ENCODE measurements at regions not wholly inside any gene's neighbourhood (a gene's known extent, or its start where the extent isn't known, plus 50 kb on each side); places are given as distances from the start of the nearest gene placed in this dataset.
"Not testable (repeated sequence)": the region's sequence is repeated elsewhere in the genome, so short reads cannot be mapped to it uniquely, and the experiment has no call there.

GRCh38 chr11:13174090-13174489, 103.5 kb upstream of the BMAL1 start:
- no peak for DNase-seq (ENCODE audit: low spot score)

- DNase-seq (ENCODE audit: low spot score), result peak; percentile 45
Measured at GRCh38 chr11:13183094-13183825, 94.3 kb upstream of the BMAL1 start.

DNA sequence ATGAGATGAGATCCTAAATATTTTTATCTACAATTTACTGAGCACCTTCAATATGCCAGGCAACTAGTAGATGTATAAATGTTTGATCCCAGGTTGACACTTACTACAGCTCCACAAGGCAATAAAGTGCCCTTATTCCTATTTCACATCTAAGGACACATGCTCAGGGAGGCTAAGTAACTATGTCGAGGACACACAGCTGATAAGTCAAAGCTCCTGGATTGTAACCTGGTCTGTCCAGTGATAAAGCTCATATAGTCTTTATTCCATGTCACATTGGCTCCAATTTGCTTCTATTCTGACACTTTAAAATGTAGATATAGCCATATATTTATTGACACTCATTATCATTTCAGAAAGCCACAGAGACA, 93.8 kb upstream of the BMAL1 start:
- DNase-seq (ENCODE audit: low spot score), result no peak

GRCh38 chr11:13184295-13184794, 93.2 kb upstream of the BMAL1 start:
- DNase-seq (ENCODE audit: low spot score), result no peak

DNA sequence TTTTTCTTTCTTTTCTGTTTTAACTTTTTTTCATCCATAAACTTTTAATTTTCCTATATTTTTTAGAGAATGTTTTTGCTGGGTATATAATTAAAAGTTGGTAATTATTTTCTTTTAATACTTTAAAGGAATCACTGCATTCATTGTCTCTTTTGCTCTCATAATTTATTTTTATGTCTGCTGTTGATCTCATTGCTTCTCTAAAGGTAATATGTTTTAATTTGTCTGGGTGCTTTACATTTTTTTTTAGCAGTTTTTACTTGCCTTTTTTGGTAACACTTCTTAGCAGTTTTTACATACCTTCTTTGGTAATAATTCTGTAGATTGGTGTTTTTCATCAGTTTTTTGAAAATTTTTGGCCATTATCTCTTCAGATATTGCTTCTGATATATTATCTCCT, 89.4 kb upstream of the BMAL1 start:
- DNase-seq (ENCODE audit: low spot score), result no peak

GRCh38 chr11:13189561-13190426, 87.8 kb upstream of the BMAL1 start:
- no peak for DNase-seq (ENCODE audit: low spot score)

DNA sequence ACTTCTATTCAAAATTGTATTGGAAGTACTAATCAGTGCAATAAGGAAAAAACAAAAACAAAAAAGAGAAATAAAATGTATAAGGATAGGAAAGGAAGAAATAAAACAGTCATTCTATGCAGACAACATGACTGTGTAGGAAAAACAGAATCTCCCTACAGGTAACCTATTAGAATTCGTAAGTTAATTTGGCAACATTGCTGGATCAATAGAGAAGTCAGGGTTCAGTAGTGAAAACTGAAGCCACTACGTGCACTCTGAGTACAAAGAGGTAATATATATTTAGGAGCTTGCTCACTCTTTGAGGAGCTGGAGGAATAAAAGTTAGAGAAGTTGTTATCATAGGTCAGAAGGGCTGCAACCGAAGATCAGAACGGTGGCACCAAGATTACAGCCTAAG, 84.0 kb upstream of the BMAL1 start:
- no peak for DNase-seq (ENCODE audit: low spot score)

DNA sequence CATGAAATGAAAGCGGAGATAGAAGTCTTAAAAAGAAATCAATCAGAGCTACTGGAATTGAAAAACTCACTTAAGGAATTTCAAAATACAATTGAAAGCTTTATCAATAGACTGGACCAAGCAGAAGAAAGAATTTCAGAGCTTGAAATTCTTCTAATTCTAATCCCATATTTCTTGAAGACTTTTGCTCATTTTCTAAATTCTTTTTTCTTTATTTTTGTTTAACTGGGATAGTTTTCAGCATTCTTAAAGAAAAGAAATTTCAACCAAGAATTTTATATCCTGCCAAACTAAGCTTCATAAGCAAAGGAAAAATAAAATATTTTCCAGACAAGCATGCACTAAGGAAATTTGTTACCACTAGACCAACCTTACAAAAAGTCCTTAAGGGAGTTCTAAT, 80.2 kb upstream of the BMAL1 start:
- DNase-seq (ENCODE audit: low spot score), result not testable (repeated sequence)

- no peak for DNase-seq (ENCODE audit: low spot score)
Measured at GRCh38 chr11:13205486-13205885, 72.1 kb upstream of the BMAL1 start.

DNA sequence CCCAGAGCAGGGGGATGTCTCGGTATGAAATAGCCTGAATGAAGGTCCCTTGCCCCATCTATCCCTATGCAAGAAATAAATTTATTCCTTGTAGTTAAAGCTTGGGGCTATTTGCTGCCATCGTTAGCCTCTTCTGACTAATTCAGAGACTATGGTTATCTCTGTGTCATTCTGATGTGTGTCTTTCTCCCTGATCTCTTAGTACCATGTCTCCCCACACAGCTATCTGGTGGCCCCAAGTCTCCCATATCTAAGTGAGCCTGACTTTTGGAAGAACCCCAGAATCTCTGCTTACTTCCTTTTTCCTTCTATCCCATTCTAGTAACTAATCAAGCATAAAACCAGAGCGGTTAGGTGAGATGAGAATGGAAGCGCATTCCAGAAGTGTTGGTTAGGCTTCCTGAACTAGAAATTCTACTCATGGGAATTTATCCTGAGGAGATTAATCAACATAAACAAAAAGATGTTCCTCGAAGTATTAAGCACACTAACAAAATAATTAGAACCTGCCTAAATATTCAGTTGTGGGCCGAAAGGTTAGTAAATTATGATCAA, 71.4 kb upstream of the BMAL1 start:
- DNase-seq (ENCODE audit: low spot score), result peak; percentile 67

DNA sequence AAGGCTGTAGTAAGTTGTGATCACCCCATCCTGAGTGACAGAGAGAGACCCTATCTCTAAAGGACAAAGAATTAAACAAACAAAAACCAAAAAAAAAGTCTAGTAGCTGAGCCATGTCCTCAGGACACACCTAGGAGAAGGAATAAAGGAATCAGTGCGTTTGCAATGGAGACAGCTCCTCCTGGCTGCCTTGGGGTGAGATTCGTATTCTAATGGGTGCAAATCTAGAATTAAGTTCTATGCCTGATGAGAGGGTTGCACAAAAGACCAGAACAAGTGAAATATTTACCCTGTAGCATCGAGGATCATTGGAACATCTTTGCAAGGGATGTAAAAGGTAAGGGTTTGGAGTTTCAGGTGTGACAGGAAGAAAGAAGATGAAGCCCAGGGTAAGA, 70.3 kb upstream of the BMAL1 start:
- no peak for DNase-seq (ENCODE audit: low spot score)

- peak; percentile 76 for DNase-seq (ENCODE audit: low spot score)
Measured at GRCh38 chr11:13207665-13208594, 69.7 kb upstream of the BMAL1 start.

GRCh38 chr11:13208921-13209320, 68.7 kb upstream of the BMAL1 start:
- no peak for DNase-seq (ENCODE audit: low spot score)

- DNase-seq (ENCODE audit: low spot score), result no peak
Measured at GRCh38 chr11:13209379-13209778, 68.2 kb upstream of the BMAL1 start.

- DNase-seq (ENCODE audit: low spot score), result peak; percentile 84
Measured at GRCh38 chr11:13210424-13210823, 67.2 kb upstream of the BMAL1 start.

GRCh38 chr11:13214276-13214675, 63.3 kb upstream of the BMAL1 start:
- no peak for DNase-seq (ENCODE audit: low spot score)

DNA sequence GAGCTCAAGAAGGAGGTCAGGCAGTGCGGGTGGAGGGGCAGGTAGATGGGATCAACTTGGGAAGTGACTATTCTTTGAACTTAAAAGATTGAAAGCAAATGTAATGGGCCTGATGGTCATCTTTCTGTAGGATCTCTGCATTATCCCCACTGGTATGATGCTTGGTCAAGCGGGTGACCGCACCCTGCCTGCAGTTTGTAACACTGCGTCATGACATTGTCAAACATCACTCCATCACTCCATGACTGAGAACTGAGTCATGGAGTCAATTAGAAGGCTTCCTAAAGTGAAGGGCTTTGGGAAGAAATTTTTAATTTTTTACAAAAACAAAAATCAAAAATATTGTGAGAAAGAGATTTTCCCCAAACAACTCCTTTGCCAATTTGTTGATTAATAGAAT, 62.4 kb upstream of the BMAL1 start:
- peak; percentile 89 for DNase-seq (ENCODE audit: low spot score)

- DNase-seq (ENCODE audit: low spot score), result peak; percentile 99
Measured at GRCh38 chr11:13216019-13216710, 61.4 kb upstream of the BMAL1 start.

DNA sequence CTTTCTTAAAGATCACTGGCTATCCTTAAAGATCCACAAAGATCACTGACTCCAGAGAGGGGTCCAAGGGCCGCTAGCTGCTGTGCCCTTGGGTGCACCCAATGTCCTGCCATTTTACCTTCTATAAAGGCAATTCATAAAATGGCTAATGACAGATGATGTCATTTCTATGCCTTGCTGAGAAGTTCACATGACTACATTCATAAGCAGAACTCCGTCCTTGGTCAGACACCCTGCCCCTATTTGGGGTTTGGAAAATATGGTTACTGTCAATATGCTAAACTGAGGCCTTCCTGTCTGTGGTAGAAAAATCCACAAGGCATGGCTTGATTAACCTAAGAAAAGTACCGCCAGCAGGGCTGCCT, 60.9 kb upstream of the BMAL1 start:
- DNase-seq (ENCODE audit: low spot score), result no peak

- DNase-seq (ENCODE audit: low spot score), result not testable (repeated sequence)
Measured at GRCh38 chr11:13218685-13219084, 58.9 kb upstream of the BMAL1 start.

DNA sequence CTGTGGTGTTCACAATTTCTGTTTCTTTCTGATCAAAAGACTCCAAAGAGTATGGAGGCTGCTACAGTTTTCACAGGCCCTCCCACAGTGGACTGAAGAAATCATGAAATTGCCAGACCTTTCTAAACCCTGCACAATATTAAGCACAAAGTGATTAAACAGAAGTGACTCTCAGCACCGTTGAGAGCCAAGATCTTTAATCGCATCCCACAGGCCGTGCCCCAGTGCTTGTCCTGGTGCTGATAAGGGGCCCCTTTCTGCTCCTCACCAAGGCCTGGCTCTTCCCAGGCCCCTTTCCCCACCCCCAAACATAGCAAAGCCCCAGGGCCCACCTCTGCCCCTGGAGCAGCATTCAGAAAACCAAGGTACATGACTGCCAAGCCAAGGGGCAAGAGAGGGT, 57.4 kb upstream of the BMAL1 start:
- DNase-seq (ENCODE audit: low spot score), result no peak
